Muscle of back (tissue), 3 donors: ENCODE measurements at regions not wholly inside any gene's neighbourhood (a gene's known extent, or its start where the extent isn't known, plus 50 kb on each side); places are given as distances from the start of the nearest gene placed in this dataset.

ENCODE experiments used
- DNase-seq, 3 donors: peaks; one replicate each; pipeline versions ENCODE4 v3.0.0 to v3.0.0-alpha.2; 2013

GRCh38 chr3:159786489-159787177 lies 202.0 kb upstream of the IL12A start:
- DNase-seq: no peak

GRCh38 chr3:159787178-159787574 lies 201.5 kb upstream of the IL12A start:
- no peak for DNase-seq

- no peak for DNase-seq
Observed at GRCh38 chr3:159787794-159788205, 200.8 kb upstream of the IL12A start.

- DNase-seq: peak in 1 of 3 donors; percentile 88
Observed at GRCh38 chr3:159788291-159788690, 200.3 kb upstream of the IL12A start.

DNA sequence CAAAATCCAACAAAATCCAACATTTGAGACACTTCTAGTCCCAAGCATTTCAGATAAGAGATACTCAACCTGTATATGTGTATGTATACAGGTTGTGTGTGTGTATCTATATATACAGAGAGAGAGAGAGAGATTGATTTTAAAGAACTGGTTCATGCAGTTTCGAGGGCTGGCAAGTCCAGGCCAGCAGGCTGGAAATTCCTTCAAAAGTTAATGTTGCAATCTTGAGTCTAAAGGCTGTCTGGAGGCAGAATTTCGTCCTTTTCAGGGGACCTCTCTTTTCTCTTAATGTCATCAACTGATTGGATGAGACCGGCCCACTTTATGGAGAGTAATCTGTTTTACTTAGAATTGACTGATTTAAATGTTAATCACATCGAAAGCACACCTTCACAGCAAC lies 199.6 kb upstream of the IL12A start:
- no peak for DNase-seq

- DNase-seq: no peak
Observed at GRCh38 chr3:159789742-159790635, 198.6 kb upstream of the IL12A start.

GRCh38 chr3:159791336-159791735 lies 197.3 kb upstream of the IL12A start:
- no peak for DNase-seq

GRCh38 chr3:159792070-159792469 lies 196.6 kb upstream of the IL12A start:
- DNase-seq: no peak

DNA sequence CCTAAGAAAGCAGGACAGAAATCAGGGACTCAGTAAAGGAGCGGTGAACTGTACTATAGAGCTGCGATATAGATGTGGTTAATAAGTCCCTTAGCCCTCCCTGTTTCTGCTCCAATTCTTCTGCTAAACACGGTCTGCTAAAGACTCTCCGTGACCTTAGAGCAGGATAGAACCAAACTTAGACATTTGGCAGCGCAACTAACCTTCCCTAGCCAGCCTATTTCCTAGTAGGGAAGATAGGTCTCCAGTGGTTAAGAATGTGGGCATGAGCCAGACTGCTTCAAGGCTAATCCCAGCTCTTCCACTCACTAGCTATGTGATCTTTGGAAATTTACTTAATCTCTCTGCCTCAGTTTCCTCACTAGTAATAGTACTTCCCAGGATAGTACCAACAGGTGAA lies 193.6 kb upstream of the IL12A start:
- no peak for DNase-seq

DNA sequence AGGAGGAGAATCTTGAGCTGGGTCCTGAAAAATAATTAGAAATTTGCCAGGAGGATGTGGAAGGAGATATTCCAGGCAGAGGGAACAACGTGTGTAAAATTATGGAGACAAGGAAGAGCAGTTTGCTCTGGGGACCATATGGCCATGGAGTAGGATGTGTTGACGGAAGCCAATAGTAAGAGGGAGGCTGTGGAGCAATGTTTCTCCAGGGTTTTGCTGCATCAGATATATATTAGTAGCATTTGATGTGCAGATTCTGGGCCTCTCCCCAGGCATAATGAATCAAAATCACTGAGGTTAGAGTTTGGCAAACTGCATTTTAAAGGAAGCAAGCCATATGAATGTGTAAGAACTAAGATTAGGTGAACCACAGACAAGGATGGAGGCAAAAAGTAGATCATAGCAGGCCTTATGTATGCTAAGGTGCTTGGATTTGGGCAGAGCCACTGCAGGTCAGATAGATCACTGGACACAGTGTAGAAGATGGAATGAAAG lies 192.9 kb upstream of the IL12A start:
- no peak for DNase-seq

DNA sequence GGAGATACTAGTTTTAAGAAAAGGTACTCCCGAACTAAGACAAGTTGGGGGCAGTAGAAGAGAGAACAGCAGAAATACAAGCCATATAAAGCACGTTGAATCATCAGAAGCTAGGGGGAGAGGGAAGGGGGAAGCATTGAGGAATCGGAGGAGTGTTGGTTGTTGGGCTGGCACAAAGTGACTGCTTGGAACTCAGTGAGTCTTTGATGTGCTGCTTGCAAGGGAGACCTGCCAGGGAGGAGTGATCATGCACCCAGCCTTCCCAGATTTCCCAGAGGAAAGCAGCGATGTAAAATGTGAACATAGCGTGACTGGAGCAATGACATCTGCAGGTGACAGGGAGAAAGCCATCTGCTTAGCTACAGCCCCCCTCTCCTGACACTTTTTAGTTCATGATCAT lies 192.4 kb upstream of the IL12A start:
- DNase-seq: no peak

- peak in 2 of 3 donors; percentile 30 to 61 for DNase-seq
Observed at GRCh38 chr3:159796744-159797143, 191.9 kb upstream of the IL12A start.

- DNase-seq: no peak
Observed at GRCh38 chr3:159797771-159798170, 190.9 kb upstream of the IL12A start.

- no peak for DNase-seq
Observed at GRCh38 chr3:159798951-159799350, 189.7 kb upstream of the IL12A start.

GRCh38 chr3:159800434-159801155 lies 188.0 kb upstream of the IL12A start:
- no peak for DNase-seq

- DNase-seq: no peak
Observed at GRCh38 chr3:159802864-159803263, 185.8 kb upstream of the IL12A start.

- no peak for DNase-seq
Observed at GRCh38 chr3:159803459-159803858, 185.2 kb upstream of the IL12A start.

GRCh38 chr3:159804726-159805410 lies 183.8 kb upstream of the IL12A start:
- DNase-seq: peak; percentile 57 to 78 (median 77)

GRCh38 chr3:159805411-159805772 lies 183.2 kb upstream of the IL12A start:
- no peak for DNase-seq

DNA sequence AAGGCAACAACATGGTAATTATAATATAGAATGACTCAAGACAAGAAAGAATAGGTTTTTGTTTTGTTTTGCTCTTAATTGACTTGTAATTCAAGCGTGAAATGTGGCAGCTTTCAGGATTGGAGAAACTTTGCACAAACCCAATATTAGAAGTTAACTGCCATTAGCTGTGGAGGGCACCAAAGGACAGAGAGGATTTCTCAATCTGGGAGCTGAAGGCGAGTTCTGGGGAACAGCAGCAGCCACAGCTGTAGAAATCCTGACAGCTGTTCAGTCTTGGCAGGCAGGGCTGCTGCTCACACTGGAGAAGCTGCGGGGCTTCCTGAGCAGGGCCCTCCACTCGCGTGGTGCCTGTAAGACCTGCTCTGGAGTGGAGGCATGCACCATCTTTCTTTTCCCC lies 182.2 kb upstream of the IL12A start:
- peak; percentile 64 to 88 (median 73) for DNase-seq

- peak in 2 of 3 donors; percentile 16 to 70 for DNase-seq
Observed at GRCh38 chr3:159807137-159808040, 181.2 kb upstream of the IL12A start.
